BLaER1 treated with 17β-estradiol and CSF1 and Interleukin-3, amounts not matched to agents 10 nM and 100 nM (cell line): ENCODE measurements at regions not wholly inside any gene's neighbourhood (a gene's known extent, or its start where the extent isn't known, plus 50 kb on each side); places are given as distances from the start of the nearest gene placed in this dataset.

Experiments
- H3K27ac ChIP-seq, 11 experiments: shearing (Covaris generic); formaldehyde crosslinking; 2 replicates each; pipeline ENCODE4 v1.8.1; 2022
- H3K27me3 ChIP-seq, 11 experiments: shearing (Covaris generic); formaldehyde crosslinking; 2 replicates each; pipeline ENCODE4 v1.8.1; 2022
- H3K36me3 ChIP-seq, 11 experiments: shearing (Covaris generic); formaldehyde crosslinking; 2 replicates each; pipeline ENCODE4 v1.8.1; 2022
- H3K4me1 ChIP-seq, 10 experiments: shearing (Covaris generic); formaldehyde crosslinking; 2 replicates each; pipeline ENCODE4 v1.8.1; 2022
- H3K4me2 ChIP-seq, 11 experiments: shearing (Covaris generic); formaldehyde crosslinking; 2 replicates each; pipeline ENCODE4 v1.8.1; 2022
- H3K4me3 ChIP-seq, 10 experiments: shearing (Covaris generic); formaldehyde crosslinking; 2 replicates each; pipeline ENCODE4 v1.8.1; 2022
- H3K9ac ChIP-seq, 11 experiments: shearing (Covaris generic); formaldehyde crosslinking; 2 replicates each; pipeline ENCODE4 v1.8.1; 2022
- H3K9me3 ChIP-seq, 11 experiments: shearing (Covaris generic); formaldehyde crosslinking; replicated peaks in 1 of 11; 2 replicates each; pipeline ENCODE4 v1.8.1; 2022
- H4K20me1 ChIP-seq, 11 experiments: shearing (Covaris generic); formaldehyde crosslinking; 2 replicates each; pipeline ENCODE4 v1.8.1; 2022
- Cebpa-rat ChIP-seq, 11 experiments: shearing (Covaris generic); IDR thresholded peaks; 2 replicates each; pipeline ENCODE4 v1.8.1; 2022

GRCh38 chr5:108637134-108637533 is 110.6 kb upstream of the FER start:
- Histone ChIP-seq H3K9me3 (no peaks in the 10 kb centered on the region), H4K20me1 (no peaks in the 10 kb centered on the region), H3K4me3 (no peak overlapping the region), H3K36me3 (no peaks in the 10 kb centered on the region), H3K4me2 (peak overlapping the region in 3 of 11 experiments; percentile 8 to 58 (median 53); a peak in 5 of 22 replicates), H3K4me1 (peaks cover 0 to 55% (median 0%) of the 10 kb centered on the region in 10 experiments; a peak in 6 of 20 replicates), H3K27me3 (no peaks in the 10 kb centered on the region), H3K27ac (peak overlapping the region in 2 of 11 experiments; percentile 47 to 51; a peak in 2 of 22 replicates), H3K9ac (no peak overlapping the region)
- TF ChIP-seq Cebpa-rat (IDR thresholded peaks at IDR 0.05) = no peak

GRCh38 chr5:108636135-108636853 is 111.4 kb upstream of the FER start:
- no peaks in the 10 kb centered on the region for H3K9me3 ChIP-seq
- no peaks in the 10 kb centered on the region for H3K27me3 ChIP-seq
- H3K36me3 ChIP-seq = no peaks in the 10 kb centered on the region
- H3K27ac ChIP-seq = peak overlapping the region in 2 of 11 experiments; percentile 11 to 47; a peak in 2 of 22 replicates
- no peak overlapping the region for H3K9ac ChIP-seq
- no peaks in the 10 kb centered on the region for H4K20me1 ChIP-seq
- H3K4me3 ChIP-seq = no peak overlapping the region
- peak overlapping the region in 3 of 11 experiments; percentile 8 to 58 (median 53); a peak in 5 of 22 replicates for H3K4me2 ChIP-seq
- TF ChIP-seq Cebpa-rat (IDR thresholded peaks at IDR 0.05) = no peak
- H3K4me1 ChIP-seq = peaks cover 0 to 54% (median 0%) of the 10 kb centered on the region in 10 experiments; a peak in 5 of 20 replicates

- H3K27me3 ChIP-seq = no peaks in the 10 kb centered on the region
- peaks cover 0 to 54% (median 0%) of the 10 kb centered on the region in 10 experiments; a peak in 5 of 20 replicates for H3K4me1 ChIP-seq
- no peak overlapping the region for H3K9ac ChIP-seq
- no peaks in the 10 kb centered on the region for H4K20me1 ChIP-seq
- H3K4me3 ChIP-seq = no peak overlapping the region
- H3K4me2 ChIP-seq = peak overlapping the region in 2 of 11 experiments; percentile 11 to 45; a peak in 2 of 22 replicates
- H3K27ac ChIP-seq = peak overlapping the region in 2 of 11 experiments; percentile 14 to 44; a peak in 2 of 22 replicates
- H3K9me3 ChIP-seq = no peaks in the 10 kb centered on the region
- no peaks in the 10 kb centered on the region for H3K36me3 ChIP-seq
- TF ChIP-seq Cebpa-rat (IDR thresholded peaks at IDR 0.05) = no peak
Observed at GRCh38 chr5:108634617-108635288, 112.9 kb upstream of the FER start.

- no peak overlapping the region for H3K4me3 ChIP-seq
- peak overlapping the region in 2 of 11 experiments; percentile 11 to 45; a peak in 3 of 22 replicates for H3K4me2 ChIP-seq
- no peaks in the 10 kb centered on the region for H3K36me3 ChIP-seq
- H3K27me3 ChIP-seq = no peaks in the 10 kb centered on the region
- TF ChIP-seq Cebpa-rat (IDR thresholded peaks at IDR 0.05) = no peak
- no peaks in the 10 kb centered on the region for H3K9me3 ChIP-seq
- peak overlapping the region in 2 of 11 experiments; percentile 14 to 44; a peak in 2 of 22 replicates for H3K27ac ChIP-seq
- H4K20me1 ChIP-seq = no peaks in the 10 kb centered on the region
- peaks cover 0 to 48% (median 0%) of the 10 kb centered on the region in 10 experiments; a peak in 5 of 20 replicates for H3K4me1 ChIP-seq
- H3K9ac ChIP-seq = no peak overlapping the region
Observed at GRCh38 chr5:108634010-108634616, 113.6 kb upstream of the FER start.

GRCh38 chr5:108629779-108630528 is 117.7 kb upstream of the FER start:
- no peaks in the 10 kb centered on the region for H3K27me3 ChIP-seq
- H3K4me2 ChIP-seq = no peak overlapping the region
- H3K27ac ChIP-seq = no peak overlapping the region
- TF ChIP-seq Cebpa-rat (IDR thresholded peaks at IDR 0.05) = no peak
- H3K36me3 ChIP-seq = no peaks in the 10 kb centered on the region
- no peak overlapping the region for H3K4me3 ChIP-seq
- peaks cover 0 to 12% (median 0%) of the 10 kb centered on the region in 10 experiments; a peak in 4 of 20 replicates for H3K4me1 ChIP-seq
- no peaks in the 10 kb centered on the region for H3K9me3 ChIP-seq
- no peaks in the 10 kb centered on the region for H4K20me1 ChIP-seq
- no peak overlapping the region for H3K9ac ChIP-seq

- no peak overlapping the region for H3K9ac ChIP-seq
- no peaks in the 10 kb centered on the region for H4K20me1 ChIP-seq
- H3K4me3 ChIP-seq = no peak overlapping the region
- no peaks in the 10 kb centered on the region for H3K36me3 ChIP-seq
- H3K4me2 ChIP-seq = no peak overlapping the region
- no peak for TF ChIP-seq Cebpa-rat (IDR thresholded peaks at IDR 0.05)
- no peak overlapping the region for H3K27ac ChIP-seq
- no peaks in the 10 kb centered on the region for H3K4me1 ChIP-seq
- H3K9me3 ChIP-seq = no peaks in the 10 kb centered on the region
- H3K27me3 ChIP-seq = no peaks in the 10 kb centered on the region
Observed at GRCh38 chr5:108625654-108626053, 122.0 kb upstream of the FER start.

GRCh38 chr5:108623826-108624225 is 123.9 kb upstream of the FER start:
- no peak overlapping the region for H3K9ac ChIP-seq
- no peak overlapping the region for H3K4me2 ChIP-seq
- H3K27me3 ChIP-seq = no peaks in the 10 kb centered on the region
- no peaks in the 10 kb centered on the region for H3K4me1 ChIP-seq
- no peak overlapping the region for H3K27ac ChIP-seq
- H4K20me1 ChIP-seq = no peaks in the 10 kb centered on the region
- H3K9me3 ChIP-seq = no peaks in the 10 kb centered on the region
- no peak overlapping the region for H3K4me3 ChIP-seq
- no peaks in the 10 kb centered on the region for H3K36me3 ChIP-seq
- TF ChIP-seq Cebpa-rat (IDR thresholded peaks at IDR 0.05) = no peak

- H4K20me1 ChIP-seq = no peaks in the 10 kb centered on the region
- H3K9ac ChIP-seq = no peak overlapping the region
- H3K36me3 ChIP-seq = no peaks in the 10 kb centered on the region
- H3K4me1 ChIP-seq = no peaks in the 10 kb centered on the region
- no peak overlapping the region for H3K27ac ChIP-seq
- no peaks in the 10 kb centered on the region for H3K27me3 ChIP-seq
- no peak overlapping the region for H3K4me2 ChIP-seq
- no peak for TF ChIP-seq Cebpa-rat (IDR thresholded peaks at IDR 0.05)
- H3K4me3 ChIP-seq = no peak overlapping the region
- H3K9me3 ChIP-seq = no peaks in the 10 kb centered on the region
Observed at GRCh38 chr5:108620516-108620915, 127.2 kb upstream of the FER start.

- H3K9me3 ChIP-seq = no peaks in the 10 kb centered on the region
- H3K9ac ChIP-seq = no peak overlapping the region
- no peaks in the 10 kb centered on the region for H4K20me1 ChIP-seq
- no peak overlapping the region for H3K4me2 ChIP-seq
- H3K36me3 ChIP-seq = no peaks in the 10 kb centered on the region
- H3K27me3 ChIP-seq = no peaks in the 10 kb centered on the region
- H3K4me3 ChIP-seq = no peak overlapping the region
- no peaks in the 10 kb centered on the region for H3K4me1 ChIP-seq
- no peak overlapping the region for H3K27ac ChIP-seq
- TF ChIP-seq Cebpa-rat (IDR thresholded peaks at IDR 0.05) = no peak
Observed at GRCh38 chr5:108619815-108620214, 127.9 kb upstream of the FER start.
